Natural killer cell treated with Interleukin-12 subunit alpha and Interleukin-12 subunit beta and Interleukin-15 and Interleukin-18, amount 100 ng/mL, for 72 hours (primary cell): ENCODE measurements at regions not wholly inside any gene's neighbourhood (a gene's known extent, or its start where the extent isn't known, plus 50 kb on each side); places are given as distances from the start of the nearest gene placed in this dataset.

Source experiments
- ATAC-seq, 2 donors: fragments of 150-1000 bp; cut with Tn5 transposase in 1 of 2; sonication (Bioruptor Pico), chemical (Tn5 transposase) in 1 of 2; 2 replicates each; pipeline ENCODE4 v1.10.0; 2021
- DNase-seq: peaks from one replicate; pipeline ENCODE4 v3.0.0; 2022; ENCODE audit warnings: low spot score
- H3K27ac Mint-ChIP-seq, 2 donors: 1 replicate in 1 of 2; 2 replicates in 1 of 2; pipeline ENCODE4 v1.8.0; 2022; ENCODE audit warnings: mixed read lengths in 2 of 2, mild to moderate bottlenecking in 1 of 2, moderate library complexity in 1 of 2
- H3K27me3 Mint-ChIP-seq, 2 donors: 1 replicate in 1 of 2; 2 replicates in 1 of 2; pipeline ENCODE4 v1.8.0; 2022; ENCODE audit warnings: mixed read lengths in 2 of 2
- H3K36me3 Mint-ChIP-seq: one replicate; pipeline ENCODE4 v1.8.0; 2022; ENCODE audit warnings: mixed read lengths
- H3K4me1 Mint-ChIP-seq, 2 donors: 1 replicate in 1 of 2; 2 replicates in 1 of 2; pipeline ENCODE4 v1.8.0; 2022; ENCODE audit warnings: low read depth in 2 of 2, mixed read lengths in 2 of 2, mild to moderate bottlenecking in 1 of 2
- H3K4me3 Mint-ChIP-seq: one replicate; pipeline ENCODE4 v1.8.0; 2022; ENCODE audit warnings: mixed read lengths
- H3K9me3 Mint-ChIP-seq: 2 replicates; pipeline ENCODE4 v1.8.0; 2022; ENCODE audit warnings: mixed read lengths

GRCh38 chr9:109974143-109974917 lies 194.3 kb downstream of the PALM2AKAP2 start:
- peaks cover 4 to 32% of the 10 kb centered on the region in 2 donors for H3K4me1 Mint-ChIP-seq
- H3K9me3 Mint-ChIP-seq = no peaks in the 10 kb centered on the region
- ATAC-seq (peak; percentile 62 to 84), DNase-seq (no peak)
- H3K36me3 Mint-ChIP-seq = no peaks in the 10 kb centered on the region
- peak overlapping the region; percentile 31 for H3K4me3 Mint-ChIP-seq
- peaks cover 8 to 15% of the 10 kb centered on the region in 2 donors for H3K27me3 Mint-ChIP-seq
- H3K27ac Mint-ChIP-seq = peak overlapping the region in 1 of 2 donors; percentile 45

GRCh38 chr9:109974918-109975276 lies 194.9 kb downstream of the PALM2AKAP2 start:
- DNase-seq = no peak
- H3K4me3 Mint-ChIP-seq = peak overlapping the region; percentile 31

GRCh38 chr9:109975574-109976295 lies 195.7 kb downstream of the PALM2AKAP2 start:
- Mint-ChIP-seq H3K27me3 (peaks cover 8 to 15% of the 10 kb centered on the region in 2 donors), H3K4me1 (peaks cover 4 to 31% of the 10 kb centered on the region in 2 donors), H3K9me3 (no peaks in the 10 kb centered on the region), H3K36me3 (no peaks in the 10 kb centered on the region), H3K27ac (peak overlapping the region in 1 of 2 donors; percentile 45), H3K4me3 (peak overlapping the region; percentile 21)
- DNase-seq (no peak), ATAC-seq (no peak)

More at GRCh38 chr9:109974918-109975276, 194.9 kb downstream of the PALM2AKAP2 start:
- H3K27me3 Mint-ChIP-seq = peaks cover 8 to 15% of the 10 kb centered on the region in 2 donors
- H3K4me1 Mint-ChIP-seq = peaks cover 4 to 31% of the 10 kb centered on the region in 2 donors
- peak overlapping the region in 1 of 2 donors; percentile 45 for H3K27ac Mint-ChIP-seq
- no peak for ATAC-seq
- H3K36me3 Mint-ChIP-seq = no peaks in the 10 kb centered on the region
- H3K9me3 Mint-ChIP-seq = no peaks in the 10 kb centered on the region

- Mint-ChIP-seq H3K27ac (no peak overlapping the region), H3K4me3 (no peak overlapping the region), H3K4me1 (peaks cover 4 to 31% of the 10 kb centered on the region in 2 donors), H3K36me3 (no peaks in the 10 kb centered on the region), H3K9me3 (no peaks in the 10 kb centered on the region), H3K27me3 (peaks cover 8 to 15% of the 10 kb centered on the region in 2 donors)
- no peak for DNase-seq
- no peak for ATAC-seq
These were observed 196.3 kb downstream of the PALM2AKAP2 start for GRCh38 chr9:109976303-109976702.

GRCh38 chr9:109977521-109977920 lies 197.5 kb downstream of the PALM2AKAP2 start:
- H3K27ac Mint-ChIP-seq = peak overlapping the region in 1 of 2 donors; percentile 4
- peaks cover 4 to 8% of the 10 kb centered on the region in 2 donors for H3K27me3 Mint-ChIP-seq
- no peak for ATAC-seq
- no peak for DNase-seq
- H3K4me3 Mint-ChIP-seq = no peak overlapping the region
- no peaks in the 10 kb centered on the region for H3K36me3 Mint-ChIP-seq
- H3K9me3 Mint-ChIP-seq = no peaks in the 10 kb centered on the region
- H3K4me1 Mint-ChIP-seq = peaks cover 4 to 31% of the 10 kb centered on the region in 2 donors

- H3K4me3 Mint-ChIP-seq = no peak overlapping the region
- H3K9me3 Mint-ChIP-seq = no peaks in the 10 kb centered on the region
- peaks cover 0 to 3% of the 10 kb centered on the region in 2 donors for H3K4me1 Mint-ChIP-seq
- DNase-seq = no peak
- no peak overlapping the region for H3K27ac Mint-ChIP-seq
- no peaks in the 10 kb centered on the region for H3K36me3 Mint-ChIP-seq
- H3K27me3 Mint-ChIP-seq = peaks cover 4 to 8% of the 10 kb centered on the region in 2 donors
- no peak for ATAC-seq
These were observed 201.1 kb downstream of the PALM2AKAP2 start for GRCh38 chr9:109981091-109981490.

GRCh38 chr9:109986521-109986991 lies 206.6 kb downstream of the PALM2AKAP2 start:
- no peaks in the 10 kb centered on the region for H3K4me1 Mint-ChIP-seq
- H3K27ac Mint-ChIP-seq = no peak overlapping the region
- peaks cover 4 to 8% of the 10 kb centered on the region in 2 donors for H3K27me3 Mint-ChIP-seq
- ATAC-seq (no peak), DNase-seq (no peak)
- H3K4me3 Mint-ChIP-seq = no peak overlapping the region
- no peaks in the 10 kb centered on the region for H3K36me3 Mint-ChIP-seq
- H3K9me3 Mint-ChIP-seq = no peaks in the 10 kb centered on the region

- H3K27me3 Mint-ChIP-seq = peaks cover under 1 to 14% of the 10 kb centered on the region in 2 donors
- H3K27ac Mint-ChIP-seq = no peak overlapping the region
- no peak overlapping the region for H3K4me3 Mint-ChIP-seq
- DNase-seq (no peak), ATAC-seq (no peak)
- no peaks in the 10 kb centered on the region for H3K4me1 Mint-ChIP-seq
- H3K9me3 Mint-ChIP-seq = no peaks in the 10 kb centered on the region
- H3K36me3 Mint-ChIP-seq = no peaks in the 10 kb centered on the region
These were observed 209.3 kb downstream of the PALM2AKAP2 start for GRCh38 chr9:109989296-109989695.

- no peak overlapping the region for H3K27ac Mint-ChIP-seq
- no peak for DNase-seq
- H3K36me3 Mint-ChIP-seq = no peaks in the 10 kb centered on the region
These were observed 210.5 kb downstream of the PALM2AKAP2 start for GRCh38 chr9:109990541-109990940.

GRCh38 chr9:109992293-109992692 lies 212.3 kb downstream of the PALM2AKAP2 start:
- Mint-ChIP-seq H3K4me1 (no peaks in the 10 kb centered on the region), H3K9me3 (no peaks in the 10 kb centered on the region), H3K27me3 (peaks cover 8 to 16% of the 10 kb centered on the region in 2 donors), H3K4me3 (no peak overlapping the region), H3K27ac (no peak overlapping the region), H3K36me3 (no peaks in the 10 kb centered on the region)
- DNase-seq (no peak), ATAC-seq (no peak)

More at GRCh38 chr9:109990541-109990940, 210.5 kb downstream of the PALM2AKAP2 start:
- no peaks in the 10 kb centered on the region for H3K4me1 Mint-ChIP-seq
- H3K4me3 Mint-ChIP-seq = no peak overlapping the region
- no peak for ATAC-seq
- no peaks in the 10 kb centered on the region for H3K9me3 Mint-ChIP-seq
- H3K27me3 Mint-ChIP-seq = peaks cover 8 to 19% of the 10 kb centered on the region in 2 donors

GRCh38 chr9:109993250-109993978 lies 213.4 kb downstream of the PALM2AKAP2 start:
- H3K4me1 Mint-ChIP-seq = no peaks in the 10 kb centered on the region
- H3K4me3 Mint-ChIP-seq = no peak overlapping the region
- DNase-seq = no peak
- no peak for ATAC-seq
- H3K27me3 Mint-ChIP-seq = peaks cover 8 to 17% of the 10 kb centered on the region in 2 donors
- no peaks in the 10 kb centered on the region for H3K36me3 Mint-ChIP-seq
- H3K27ac Mint-ChIP-seq = no peak overlapping the region
- H3K9me3 Mint-ChIP-seq = no peaks in the 10 kb centered on the region

- H3K27ac Mint-ChIP-seq = no peak overlapping the region
- DNase-seq = no peak
- H3K36me3 Mint-ChIP-seq = no peaks in the 10 kb centered on the region
- no peak for ATAC-seq
- peaks cover 8 to 18% of the 10 kb centered on the region in 2 donors for H3K27me3 Mint-ChIP-seq
- no peak overlapping the region for H3K4me3 Mint-ChIP-seq
- no peaks in the 10 kb centered on the region for H3K9me3 Mint-ChIP-seq
- H3K4me1 Mint-ChIP-seq = no peaks in the 10 kb centered on the region
These were observed 213.8 kb downstream of the C9orf152 start for GRCh38 chr9:109994141-109994540.

- H3K27ac Mint-ChIP-seq = no peak overlapping the region
- H3K4me3 Mint-ChIP-seq = no peak overlapping the region
- H3K9me3 Mint-ChIP-seq = no peaks in the 10 kb centered on the region
- H3K27me3 Mint-ChIP-seq = peaks cover 8 to 18% of the 10 kb centered on the region in 2 donors
- ATAC-seq (no peak), DNase-seq (no peak)
- H3K36me3 Mint-ChIP-seq = no peaks in the 10 kb centered on the region
- H3K4me1 Mint-ChIP-seq = no peaks in the 10 kb centered on the region
These were observed 210.9 kb downstream of the C9orf152 start for GRCh38 chr9:109996936-109997580.
